ENCODE measurements at regions not wholly inside any gene's neighbourhood (a gene's known extent, or its start where the extent isn't known, plus 50 kb on each side); places are given as distances from the start of the nearest gene placed in this dataset.

GRCh38 chr14:55754471-55754870 is 174.5 kb downstream of the KTN1 start:
- H3K27me3 ChIP-seq (ENCODE audit: control insufficient read depth in 4 of 4, insufficient read depth in 4 of 4, low read length in 3 of 4) = no peaks in the 10 kb centered on the region
- TF ChIP-seq RAD21 (IDR thresholded peaks at IDR 0.05) (no peak), HNF4A (conservative IDR thresholded peaks at IDR 0.05) (no peak), FOXA2 (IDR thresholded peaks at IDR 0.05) (no peak), ATF3 (IDR thresholded peaks at IDR 0.05) (no peak), JUND (IDR thresholded peaks at IDR 0.05) (no peak), SP1 (IDR thresholded peaks at IDR 0.05) (no peak), YY1 (IDR thresholded peaks at IDR 0.05) (no peak), REST (IDR thresholded peaks at IDR 0.05) (no peak), FOXA1 (IDR thresholded peaks at IDR 0.05) (no peak), NR2F2 (IDR thresholded peaks at IDR 0.05) (no peak), GABPA (IDR thresholded peaks at IDR 0.05 in 1 of 2, conservative IDR thresholded peaks at IDR 0.05 in 1 of 2) (no peak), RXRA (IDR thresholded peaks at IDR 0.05) (no peak), HNF4G (IDR thresholded peaks at IDR 0.05) (no peak)
- TF ChIP-seq, protein P1, sequence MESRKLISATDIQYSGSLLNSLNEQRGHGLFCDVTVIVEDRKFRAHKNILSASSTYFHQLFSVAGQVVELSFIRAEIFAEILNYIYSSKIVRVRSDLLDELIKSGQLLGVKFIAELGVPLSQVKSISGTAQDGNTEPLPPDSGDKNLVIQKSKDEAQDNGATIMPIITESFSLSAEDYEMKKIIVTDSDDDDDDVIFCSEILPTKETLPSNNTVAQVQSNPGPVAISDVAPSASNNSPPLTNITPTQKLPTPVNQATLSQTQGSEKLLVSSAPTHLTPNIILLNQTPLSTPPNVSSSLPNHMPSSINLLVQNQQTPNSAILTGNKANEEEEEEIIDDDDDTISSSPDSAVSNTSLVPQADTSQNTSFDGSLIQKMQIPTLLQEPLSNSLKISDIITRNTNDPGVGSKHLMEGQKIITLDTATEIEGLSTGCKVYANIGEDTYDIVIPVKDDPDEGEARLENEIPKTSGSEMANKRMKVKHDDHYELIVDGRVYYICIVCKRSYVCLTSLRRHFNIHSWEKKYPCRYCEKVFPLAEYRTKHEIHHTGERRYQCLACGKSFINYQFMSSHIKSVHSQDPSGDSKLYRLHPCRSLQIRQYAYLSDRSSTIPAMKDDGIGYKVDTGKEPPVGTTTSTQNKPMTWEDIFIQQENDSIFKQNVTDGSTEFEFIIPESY (IDR thresholded peaks at IDR 0.05) = no peak
- TF ChIP-seq, protein P2, sequence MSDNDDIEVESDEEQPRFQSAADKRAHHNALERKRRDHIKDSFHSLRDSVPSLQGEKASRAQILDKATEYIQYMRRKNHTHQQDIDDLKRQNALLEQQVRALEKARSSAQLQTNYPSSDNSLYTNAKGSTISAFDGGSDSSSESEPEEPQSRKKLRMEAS (IDR thresholded peaks at IDR 0.05) = no peak
- TF ChIP-seq, protein P3, sequence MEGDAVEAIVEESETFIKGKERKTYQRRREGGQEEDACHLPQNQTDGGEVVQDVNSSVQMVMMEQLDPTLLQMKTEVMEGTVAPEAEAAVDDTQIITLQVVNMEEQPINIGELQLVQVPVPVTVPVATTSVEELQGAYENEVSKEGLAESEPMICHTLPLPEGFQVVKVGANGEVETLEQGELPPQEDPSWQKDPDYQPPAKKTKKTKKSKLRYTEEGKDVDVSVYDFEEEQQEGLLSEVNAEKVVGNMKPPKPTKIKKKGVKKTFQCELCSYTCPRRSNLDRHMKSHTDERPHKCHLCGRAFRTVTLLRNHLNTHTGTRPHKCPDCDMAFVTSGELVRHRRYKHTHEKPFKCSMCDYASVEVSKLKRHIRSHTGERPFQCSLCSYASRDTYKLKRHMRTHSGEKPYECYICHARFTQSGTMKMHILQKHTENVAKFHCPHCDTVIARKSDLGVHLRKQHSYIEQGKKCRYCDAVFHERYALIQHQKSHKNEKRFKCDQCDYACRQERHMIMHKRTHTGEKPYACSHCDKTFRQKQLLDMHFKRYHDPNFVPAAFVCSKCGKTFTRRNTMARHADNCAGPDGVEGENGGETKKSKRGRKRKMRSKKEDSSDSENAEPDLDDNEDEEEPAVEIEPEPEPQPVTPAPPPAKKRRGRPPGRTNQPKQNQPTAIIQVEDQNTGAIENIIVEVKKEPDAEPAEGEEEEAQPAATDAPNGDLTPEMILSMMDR (IDR thresholded peaks at IDR 0.05; ENCODE audit: low read depth, low read length, missing input control) = no peak
- H3K36me3 ChIP-seq (ENCODE audit: control insufficient read depth in 4 of 4, insufficient read depth in 3 of 4, low read depth in 1 of 4, low read length in 3 of 4) = no peaks in the 10 kb centered on the region
- peaks cover 0 to 4% (median 2%) of the 10 kb centered on the region in 4 donors for H3K4me1 ChIP-seq (ENCODE audit: control insufficient read depth in 4 of 4, insufficient read depth in 4 of 4, low read length in 3 of 4)
- H3K9me3 ChIP-seq (ENCODE audit: control insufficient read depth in 4 of 4, low read length in 3 of 4) = no peaks in the 10 kb centered on the region
- no peak for DNase-seq (ENCODE audit: low spot score)
- H3K4me3 ChIP-seq (ENCODE audit: low read depth in 1 of 3, low read length in 3 of 3) = no peak overlapping the region
- H3K27ac ChIP-seq (ENCODE audit: low read depth in 1 of 2, low read length in 2 of 2) = no peak overlapping the region
- 98% methylated on average over 2 of the region's 2 CpGs for WGBS
- no peak overlapping the region for H3K9ac ChIP-seq (ENCODE audit: low read depth in 1 of 2, low read length in 2 of 2)

DNA sequence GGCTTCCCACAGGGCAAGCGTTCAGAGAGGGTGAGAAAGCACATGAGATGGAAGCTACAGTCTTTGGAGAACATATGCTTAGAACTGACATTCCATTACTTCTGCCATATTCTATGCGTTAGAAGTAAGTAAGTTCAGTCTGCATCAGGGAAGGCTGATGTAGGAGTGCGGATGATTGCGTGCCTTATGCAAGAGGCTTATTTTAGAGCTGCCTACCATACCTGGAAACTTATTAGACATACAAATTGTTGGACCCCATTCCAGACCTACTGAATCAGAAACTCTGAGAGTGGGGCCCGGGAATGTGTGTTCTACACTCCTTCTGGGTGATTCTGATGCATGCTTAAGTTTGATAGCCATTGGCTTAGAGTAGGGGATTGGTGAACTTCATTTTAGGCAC is 174.9 kb downstream of the KTN1 start:
- Histone ChIP-seq H3K9me3 (ENCODE audit: control insufficient read depth in 4 of 4, low read length in 3 of 4) (no peaks in the 10 kb centered on the region), H3K4me1 (ENCODE audit: control insufficient read depth in 4 of 4, insufficient read depth in 4 of 4, low read length in 3 of 4) (peaks cover 0 to 4% (median 2%) of the 10 kb centered on the region in 4 donors), H3K27me3 (ENCODE audit: control insufficient read depth in 4 of 4, insufficient read depth in 4 of 4, low read length in 3 of 4) (no peaks in the 10 kb centered on the region), H3K4me3 (ENCODE audit: low read depth in 1 of 3, low read length in 3 of 3) (no peak overlapping the region), H3K36me3 (ENCODE audit: control insufficient read depth in 4 of 4, insufficient read depth in 3 of 4, low read depth in 1 of 4, low read length in 3 of 4) (no peaks in the 10 kb centered on the region), H3K27ac (ENCODE audit: low read depth in 1 of 2, low read length in 2 of 2) (no peak overlapping the region), H3K9ac (ENCODE audit: low read depth in 1 of 2, low read length in 2 of 2) (no peak overlapping the region)
- DNase-seq (ENCODE audit: low spot score) = no peak
- WGBS = 98% methylated on average over 5 of the region's 5 CpGs
- TF ChIP-seq SP1 (IDR thresholded peaks at IDR 0.05) (no peak), GABPA (IDR thresholded peaks at IDR 0.05 in 1 of 2, conservative IDR thresholded peaks at IDR 0.05 in 1 of 2) (no peak), YY1 (IDR thresholded peaks at IDR 0.05) (no peak), HNF4G (IDR thresholded peaks at IDR 0.05) (no peak), FOXA1 (IDR thresholded peaks at IDR 0.05) (no peak), JUND (IDR thresholded peaks at IDR 0.05) (no peak), HNF4A (conservative IDR thresholded peaks at IDR 0.05) (no peak), ATF3 (IDR thresholded peaks at IDR 0.05) (no peak), EGR1 (IDR thresholded peaks at IDR 0.05; ENCODE audit: low read depth in 2 of 2) (no peak), NR2F2 (IDR thresholded peaks at IDR 0.05) (no peak)
- TF ChIP-seq, protein P2 (IDR thresholded peaks at IDR 0.05) = no peak
- TF ChIP-seq, protein P3 (IDR thresholded peaks at IDR 0.05; ENCODE audit: low read depth, low read length, missing input control) = no peak
- TF ChIP-seq, protein P1 (IDR thresholded peaks at IDR 0.05) = no peak

Data from liver (tissue), 8 donors.